SK-N-SH (cell line): ENCODE measurements at regions not wholly inside any gene's neighbourhood (a gene's known extent, or its start where the extent isn't known, plus 50 kb on each side); places are given as distances from the start of the nearest gene placed in this dataset.

Source experiments
- CTCF ChIA-PET: fragments of 300-600, 350-600 bp; formaldehyde crosslinking; extraction: SDS; loops from one replicate; lab custom pipeline; 2021; lab: Yijun Ruan, JAX
- POLR2A ChIA-PET: fragments of 350-600 bp; sonication (Branson Sonifier 250); formaldehyde crosslinking; extraction: SDS; loops from one replicate; lab custom pipeline; 2020; ENCODE audit warnings: antibody characterized with exemption, inconsistent platforms; lab: Yijun Ruan, JAX
- DNase-seq: peaks from one replicate; pipeline ENCODE4 v3.0.0; 2012
- H2AFZ ChIP-seq: fragments of 200-600 bp; sonication (generic); 2 replicates; pipeline ENCODE4 v1.8.1; 2016; ENCODE audit warnings: antibody characterized with exemption, mild to moderate bottlenecking, low read depth
- H3F3A ChIP-seq: fragments of 200-600 bp; sonication (generic); replicated peaks from 2 replicates; pipeline ENCODE3; 2016; ENCODE audit warnings: antibody characterized with exemption, mild to moderate bottlenecking; ENCODE audit not compliant: insufficient read depth
- H3K27ac ChIP-seq, 2 experiments: fragments of 200-500 bp in 1 of 2; fragments of 200-600 bp in 1 of 2; sonication (Bioruptor generic) in 1 of 2; sonication (generic), shearing (Covaris generic) in 1 of 2; 2 replicates each; pipeline versions ENCODE4 v1.5.1 to v1.6.1; 2014 to 2016; ENCODE audit warnings: low read depth in 2 of 2, inconsistent platforms in 1 of 2, low read length in 1 of 2, mild to moderate bottlenecking in 1 of 2, mixed read lengths in 1 of 2
- H3K27me3 ChIP-seq: fragments of 200-600 bp; sonication (generic), shearing (Covaris generic); 2 replicates; pipeline ENCODE4 v1.6.1; 2016; ENCODE audit warnings: mixed run types; ENCODE audit not compliant: insufficient read depth
- H3K36me3 ChIP-seq, 2 experiments: fragments of 200-500 bp in 1 of 2; fragments of 200-600 bp in 1 of 2; sonication (Bioruptor generic) in 1 of 2; sonication (generic) in 1 of 2; replicated peaks in 1 of 2; 2 replicates each; pipeline versions ENCODE3 to v1.5.1; 2014 to 2016; ENCODE audit warnings: low read length in 1 of 2, mild to moderate bottlenecking in 1 of 2; ENCODE audit not compliant: insufficient read depth in 2 of 2, control insufficient read depth in 1 of 2
- H3K4me1 ChIP-seq, 2 experiments: fragments of 200-500 bp in 1 of 2; fragments of 200-600 bp in 1 of 2; sonication (Bioruptor generic) in 1 of 2; sonication (generic), shearing (Covaris generic) in 1 of 2; 2 replicates each; pipeline versions ENCODE4 v1.5.1 to v1.6.1; 2014 to 2016; ENCODE audit warnings: low read depth in 1 of 2, low read length in 1 of 2, mixed run types in 1 of 2; ENCODE audit not compliant: insufficient read depth in 2 of 2, control insufficient read depth in 1 of 2
- H3K4me2 ChIP-seq: fragments of 200-600 bp; sonication (generic), shearing (Covaris generic); 2 replicates; pipeline ENCODE4 v1.6.1; 2017; ENCODE audit warnings: mixed run types
- H3K4me3 ChIP-seq, 2 experiments: fragments of 200-500 bp in 1 of 2; fragments of 200-600 bp in 1 of 2; sonication (Bioruptor generic) in 1 of 2; sonication (generic), shearing (Covaris generic) in 1 of 2; 2 replicates each; pipeline versions ENCODE4 v1.5.1 to v1.8.1; 2014 to 2016; ENCODE audit warnings: low read depth in 2 of 2, inconsistent platforms in 1 of 2, low read length in 1 of 2, mild to moderate bottlenecking in 1 of 2, mixed read lengths in 1 of 2, moderate library complexity in 1 of 2
- H3K79me2 ChIP-seq: fragments of 200-600 bp; sonication (generic); 2 replicates; pipeline ENCODE4 v1.8.1; 2017; ENCODE audit warnings: mild to moderate bottlenecking; ENCODE audit not compliant: insufficient read depth
- H3K9ac ChIP-seq: fragments of 200-600 bp; sonication (generic); 2 replicates; pipeline ENCODE4 v1.6.1; 2017; ENCODE audit warnings: mixed run types
- H3K9me2 ChIP-seq: fragments of 200-600 bp; sonication (generic); 2 replicates; pipeline ENCODE4 v1.6.1; 2017; ENCODE audit warnings: mixed run types
- H3K9me3 ChIP-seq: fragments of 200-600 bp; sonication (generic); 2 replicates; pipeline ENCODE4 v1.6.1; 2017; ENCODE audit warnings: mixed run types, mild to moderate bottlenecking, moderate library complexity
- H4K20me1 ChIP-seq: fragments of 200-600 bp; sonication (generic); 2 replicates; pipeline ENCODE4 v1.6.1; 2017; ENCODE audit warnings: mild to moderate bottlenecking, mixed run types; ENCODE audit not compliant: insufficient read depth
- ELF1 ChIP-seq: IDR thresholded peaks from 2 replicates; pipeline ENCODE4 v1.4.0; 2012
- EP300 ChIP-seq, 2 experiments: IDR thresholded peaks; 2 replicates each; pipeline versions ENCODE4 v1.4.0 to v1.6.1; 2012; ENCODE audit warnings: borderline replicate concordance in 1 of 2, low read depth in 1 of 2, low read length in 1 of 2
- MAX ChIP-seq: IDR thresholded peaks from 2 replicates; pipeline ENCODE4 v1.4.0; 2012; ENCODE audit warnings: low read depth
- NFIC ChIP-seq: IDR thresholded peaks from 2 replicates; pipeline ENCODE4 v1.4.0; 2012; ENCODE audit warnings: borderline replicate concordance
- NRF1 ChIP-seq: IDR thresholded peaks from 2 replicates; pipeline ENCODE4 v1.6.1; 2012; ENCODE audit warnings: low read depth, mild to moderate bottlenecking, low read length
- POLR2AphosphoS5 ChIP-seq: IDR thresholded peaks from 2 replicates; pipeline ENCODE4 v1.6.1; 2012; ENCODE audit warnings: low read depth, low read length
- RCOR1 ChIP-seq: fragments of 150-350 bp; IDR thresholded peaks from 2 replicates; pipeline ENCODE4 v1.6.1; 2017; ENCODE audit warnings: antibody characterized with exemption, low read length
- REST ChIP-seq: IDR thresholded peaks from 2 replicates; pipeline ENCODE4 v1.6.1; 2012; ENCODE audit warnings: mild to moderate bottlenecking, low read depth, low read length, moderate library complexity
- RXRA ChIP-seq: IDR thresholded peaks from 2 replicates; pipeline ENCODE4 v1.4.0; 2012; ENCODE audit warnings: low read depth, mild to moderate bottlenecking, borderline replicate concordance
- SIN3A ChIP-seq: IDR thresholded peaks from 2 replicates; pipeline ENCODE4 v1.6.1; 2012; ENCODE audit warnings: low read depth, mild to moderate bottlenecking, low read length, moderate library complexity, borderline replicate concordance
- TAF1 ChIP-seq: IDR thresholded peaks from 2 replicates; pipeline ENCODE4 v1.6.1; 2012; ENCODE audit warnings: low read depth, mild to moderate bottlenecking, low read length, moderate library complexity, borderline replicate concordance
- TEAD4 ChIP-seq: IDR thresholded peaks from 2 replicates; pipeline ENCODE4 v1.4.0; 2012; ENCODE audit warnings: mild to moderate bottlenecking, borderline replicate concordance; ENCODE audit not compliant: insufficient read depth
- ZBTB33 ChIP-seq: IDR thresholded peaks from 2 replicates; pipeline ENCODE4 v1.4.0; 2012; ENCODE audit warnings: low read depth, borderline replicate concordance
- WGBS: methylation state at CpG from one replicate; pipeline ENCODE4 v1.1.6; 2017; ENCODE audit warnings: low lambda C conversion rate; 5-methylcytosine and 5-hydroxymethylcytosine counted together
- TF ChIP-seq, protein P1 (sequence below): IDR thresholded peaks from 2 replicates; pipeline ENCODE4; 2012
- TF ChIP-seq, protein P2 (sequence below): fragments of 200-600 bp; sonication (generic); IDR thresholded peaks from 2 replicates; pipeline ENCODE4 v1.6.1; 2017; ENCODE audit warnings: antibody characterized with exemption, mild to moderate bottlenecking, moderate library complexity

DNA sequence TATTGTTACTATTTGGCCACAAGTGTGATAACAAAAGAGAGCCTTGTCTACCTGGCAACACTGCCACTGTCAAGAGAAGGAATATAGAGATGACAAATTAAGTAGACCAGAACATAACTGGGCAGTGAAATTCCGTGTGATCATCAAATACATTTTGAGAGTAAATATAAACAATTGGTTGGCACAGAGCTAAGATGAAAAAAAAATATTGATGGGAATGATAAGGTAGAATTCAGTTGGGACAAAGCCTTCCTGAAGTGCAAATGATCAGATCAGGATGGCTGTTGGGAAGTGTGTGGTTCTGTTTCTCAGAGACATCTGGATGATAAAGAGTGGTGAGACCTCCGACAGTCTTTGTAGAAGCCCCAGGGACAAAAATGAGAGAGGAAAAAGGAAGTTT lies 205.5 kb upstream of the CAMK1G start:
- Histone ChIP-seq H2AFZ (no peak overlapping the region), H3K9me2 (no peaks in the 10 kb centered on the region), H3K4me3 (no peak overlapping the region), H3K27ac (no peak overlapping the region), H3F3A (peaks cover 12% of the 10 kb centered on the region), H3K4me1 (peaks cover 8 to 13% of the 10 kb centered on the region in 2 experiments; a peak in 3 of 4 replicates), H3K79me2 (no peaks in the 10 kb centered on the region), H3K4me2 (no peak overlapping the region), H3K36me3 (no peaks in the 10 kb centered on the region), H3K27me3 (no peaks in the 10 kb centered on the region), H4K20me1 (no peaks in the 10 kb centered on the region), H3K9ac (no peak overlapping the region), H3K9me3 (no peaks in the 10 kb centered on the region)
- TF ChIP-seq REST (no peak), NRF1 (no peak), POLR2AphosphoS5 (no peak), EP300 (IDR thresholded peaks at IDR 0.05; ENCODE audit: borderline replicate concordance in 1 of 2, low read depth in 1 of 2, low read length in 1 of 2) (no peak), RXRA (no peak), TAF1 (no peak), TEAD4 (no peak), ELF1 (no peak), SIN3A (no peak), MAX (no peak), ZBTB33 (no peak), RCOR1 (no peak), NFIC (no peak)
- TF ChIP-seq, protein P1, sequence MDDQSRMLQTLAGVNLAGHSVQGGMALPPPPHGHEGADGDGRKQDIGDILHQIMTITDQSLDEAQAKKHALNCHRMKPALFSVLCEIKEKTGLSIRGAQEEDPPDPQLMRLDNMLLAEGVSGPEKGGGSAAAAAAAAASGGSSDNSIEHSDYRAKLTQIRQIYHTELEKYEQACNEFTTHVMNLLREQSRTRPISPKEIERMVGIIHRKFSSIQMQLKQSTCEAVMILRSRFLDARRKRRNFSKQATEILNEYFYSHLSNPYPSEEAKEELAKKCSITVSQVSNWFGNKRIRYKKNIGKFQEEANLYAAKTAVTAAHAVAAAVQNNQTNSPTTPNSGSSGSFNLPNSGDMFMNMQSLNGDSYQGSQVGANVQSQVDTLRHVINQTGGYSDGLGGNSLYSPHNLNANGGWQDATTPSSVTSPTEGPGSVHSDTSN: no peak
- TF ChIP-seq, protein P2, sequence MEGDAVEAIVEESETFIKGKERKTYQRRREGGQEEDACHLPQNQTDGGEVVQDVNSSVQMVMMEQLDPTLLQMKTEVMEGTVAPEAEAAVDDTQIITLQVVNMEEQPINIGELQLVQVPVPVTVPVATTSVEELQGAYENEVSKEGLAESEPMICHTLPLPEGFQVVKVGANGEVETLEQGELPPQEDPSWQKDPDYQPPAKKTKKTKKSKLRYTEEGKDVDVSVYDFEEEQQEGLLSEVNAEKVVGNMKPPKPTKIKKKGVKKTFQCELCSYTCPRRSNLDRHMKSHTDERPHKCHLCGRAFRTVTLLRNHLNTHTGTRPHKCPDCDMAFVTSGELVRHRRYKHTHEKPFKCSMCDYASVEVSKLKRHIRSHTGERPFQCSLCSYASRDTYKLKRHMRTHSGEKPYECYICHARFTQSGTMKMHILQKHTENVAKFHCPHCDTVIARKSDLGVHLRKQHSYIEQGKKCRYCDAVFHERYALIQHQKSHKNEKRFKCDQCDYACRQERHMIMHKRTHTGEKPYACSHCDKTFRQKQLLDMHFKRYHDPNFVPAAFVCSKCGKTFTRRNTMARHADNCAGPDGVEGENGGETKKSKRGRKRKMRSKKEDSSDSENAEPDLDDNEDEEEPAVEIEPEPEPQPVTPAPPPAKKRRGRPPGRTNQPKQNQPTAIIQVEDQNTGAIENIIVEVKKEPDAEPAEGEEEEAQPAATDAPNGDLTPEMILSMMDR: no peak
- no peak for DNase-seq
- WGBS: 90% methylated on average over 2 of the region's 2 CpGs
- POLR2A ChIA-PET: no interaction called here
- CTCF ChIA-PET: interaction anchor here (1.1 to 2.4 kb wide), 3 partner anchors 23 to 164 kb away, joined by 3 to 16 read pairs (median 3); no protein-coding TSS in a partner anchor
